Upper lobe of right lung (tissue), 1 donor: ENCODE measurements at regions not wholly inside any gene's neighbourhood (a gene's known extent, or its start where the extent isn't known, plus 50 kb on each side); places are given as distances from the start of the nearest gene placed in this dataset.

Source experiments
- ATAC-seq: fragments of 200-7000 bp; cut with Tn5 transposase; one replicate; pipeline ENCODE4 v1.9.1; 2020; ENCODE audit warnings: mild to moderate bottlenecking, moderate library complexity
- DNase-seq: peaks from one replicate; pipeline ENCODE4 v3.0.0-alpha.2; 2020
- H3K27ac ChIP-seq: fragments of 200-600 bp; one replicate; pipeline ENCODE4 v1.8.0; 2022
- H3K27me3 ChIP-seq: fragments of 200-600 bp; one replicate; pipeline ENCODE4 v1.8.0; 2022; ENCODE audit warnings: mild to moderate bottlenecking
- H3K36me3 ChIP-seq: fragments of 200-600 bp; one replicate; pipeline ENCODE4 v1.8.0; 2022
- H3K4me1 ChIP-seq: fragments of 200-600 bp; one replicate; pipeline ENCODE4 v1.8.0; 2022
- H3K4me3 ChIP-seq: fragments of 200-600 bp; one replicate; pipeline ENCODE4 v1.8.0; 2022; ENCODE audit warnings: mild to moderate bottlenecking
- H3K9me3 ChIP-seq: fragments of 200-600 bp; one replicate; pipeline ENCODE4 v1.8.0; 2022
- CTCF ChIP-seq: fragments of 200-600 bp; IDR thresholded peaks from one replicate; pipeline ENCODE4 v1.8.0; 2022; ENCODE audit warnings: antibody characterized with exemption
- intact Hi-C: fragments of 100-400 bp; cut with DNase I; formaldehyde crosslinking; loops from one replicate; pipeline ENCODE4 v1.11.0; 2022
- donor health status: DM: no; HTN: yes; CAD: no; lungs with severe emphysema.

DNA sequence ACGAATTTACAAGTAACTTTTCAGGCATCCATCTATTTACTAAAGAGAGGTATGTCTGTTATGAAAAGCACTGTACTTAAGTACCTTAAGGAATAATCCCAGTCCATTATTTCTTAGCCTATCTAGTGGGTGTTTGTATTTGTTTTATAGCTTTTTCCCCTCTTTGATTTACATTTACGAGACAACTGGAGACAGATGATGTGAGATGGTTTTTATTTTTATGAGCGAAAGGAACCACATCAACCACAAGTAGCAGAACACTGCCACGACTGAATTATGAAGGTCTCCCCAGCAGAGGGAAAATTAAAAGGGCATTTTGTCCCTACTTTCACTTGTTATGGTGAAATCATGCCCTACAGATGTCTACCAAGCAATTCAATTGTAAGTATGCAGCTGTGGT is 357.8 kb downstream of the NFIB start:
- no peaks in the 10 kb centered on the region for H3K36me3 ChIP-seq
- H3K9me3 ChIP-seq, result no peaks in the 10 kb centered on the region

GRCh38 chr9:13952906-13953305 is 361.0 kb downstream of the NFIB start:
- H3K4me1 ChIP-seq, result no peaks in the 10 kb centered on the region
- no peak overlapping the region for H3K27ac ChIP-seq
- no peaks in the 10 kb centered on the region for H3K9me3 ChIP-seq
- DNase-seq (no peak), ATAC-seq (no peak)
- no peak overlapping the region for H3K4me3 ChIP-seq
- H3K27me3 ChIP-seq, result no peaks in the 10 kb centered on the region
- no peaks in the 10 kb centered on the region for H3K36me3 ChIP-seq
- no peak for TF ChIP-seq CTCF
- intact Hi-C loops, result no loop called here

More for the DNA sequence above, 357.8 kb downstream of the NFIB start:
- Histone ChIP-seq H3K27ac (no peak overlapping the region), H3K4me1 (no peaks in the 10 kb centered on the region), H3K4me3 (no peak overlapping the region), H3K27me3 (no peaks in the 10 kb centered on the region)
- no peak for DNase-seq
- intact Hi-C loops, result no loop called here
- no peak for TF ChIP-seq CTCF
- ATAC-seq, result no peak

DNA sequence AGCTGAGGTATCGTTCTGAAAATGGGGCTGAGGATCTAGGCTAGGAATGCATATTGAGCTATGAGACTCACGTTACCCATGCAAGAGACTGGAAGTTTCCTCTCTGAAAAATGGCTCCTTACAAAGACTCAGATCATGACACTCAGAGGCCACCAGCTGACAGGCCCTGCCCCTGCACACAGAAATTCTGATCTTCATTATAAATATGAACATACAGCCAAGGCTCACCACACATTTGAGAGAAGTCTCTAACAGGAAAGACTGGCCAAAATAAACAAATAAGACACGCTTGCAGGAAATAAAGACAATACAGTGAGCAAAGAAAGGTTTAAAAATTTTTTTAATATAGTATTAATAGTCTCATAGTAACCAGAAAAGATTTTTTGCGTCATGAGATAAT is 365.9 kb downstream of the NFIB start:
- intact Hi-C loops, result no loop called here
- no peaks in the 10 kb centered on the region for H3K27me3 ChIP-seq
- H3K9me3 ChIP-seq, result no peaks in the 10 kb centered on the region
- ATAC-seq (no peak), DNase-seq (no peak)
- TF ChIP-seq CTCF, result no peak
- H3K4me1 ChIP-seq, result no peaks in the 10 kb centered on the region
- H3K36me3 ChIP-seq, result no peaks in the 10 kb centered on the region
- H3K4me3 ChIP-seq, result no peak overlapping the region
- H3K27ac ChIP-seq, result no peak overlapping the region

- Histone ChIP-seq H3K4me3 (no peak overlapping the region), H3K27ac (no peak overlapping the region), H3K9me3 (no peaks in the 10 kb centered on the region), H3K4me1 (no peaks in the 10 kb centered on the region), H3K27me3 (no peaks in the 10 kb centered on the region), H3K36me3 (no peaks in the 10 kb centered on the region)
- no peak for TF ChIP-seq CTCF
- no peak for DNase-seq
- ATAC-seq, result no peak
- intact Hi-C loops, result no loop called here
Measured at GRCh38 chr9:13943176-13943575, 370.8 kb downstream of the NFIB start.

- Histone ChIP-seq H3K9me3 (no peaks in the 10 kb centered on the region), H3K27ac (no peak overlapping the region), H3K4me3 (no peak overlapping the region), H3K36me3 (no peaks in the 10 kb centered on the region), H3K27me3 (no peaks in the 10 kb centered on the region), H3K4me1 (no peaks in the 10 kb centered on the region)
- DNase-seq (no peak), ATAC-seq (no peak)
- no peak for TF ChIP-seq CTCF
- intact Hi-C loops, result no loop called here
Measured at GRCh38 chr9:13942695-13943094, 371.2 kb downstream of the NFIB start.

DNA sequence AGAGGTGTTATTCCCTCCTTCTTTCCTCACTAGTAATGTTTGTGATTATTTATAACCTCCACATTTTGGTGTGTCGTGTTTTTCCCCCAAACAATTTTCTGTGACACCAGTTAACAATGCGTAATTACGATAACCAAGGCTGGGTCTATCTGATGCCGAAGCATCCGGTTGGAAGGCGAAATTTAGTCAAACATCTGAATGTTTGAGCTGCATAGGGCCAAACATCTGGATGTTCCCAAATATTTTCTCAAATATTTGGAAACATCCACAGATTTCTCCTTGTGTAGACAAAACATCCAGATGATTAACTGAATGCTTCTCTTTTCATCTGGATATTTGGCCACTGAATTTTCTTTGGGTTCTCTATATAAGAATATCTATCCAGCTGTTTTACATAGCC is 371.7 kb downstream of the NFIB start:
- DNase-seq (no peak), ATAC-seq (no peak)
- no peak overlapping the region for H3K27ac ChIP-seq
- H3K27me3 ChIP-seq, result no peaks in the 10 kb centered on the region
- no peak for TF ChIP-seq CTCF
- H3K36me3 ChIP-seq, result no peaks in the 10 kb centered on the region
- H3K4me1 ChIP-seq, result no peaks in the 10 kb centered on the region
- no peak overlapping the region for H3K4me3 ChIP-seq
- intact Hi-C loops, result no loop called here
- H3K9me3 ChIP-seq, result no peaks in the 10 kb centered on the region
